Colonic mucosa (tissue), 4 donors: ENCODE measurements at regions not wholly inside any gene's neighbourhood (a gene's known extent, or its start where the extent isn't known, plus 50 kb on each side); places are given as distances from the start of the nearest gene placed in this dataset.

Experiments used
- DNase-seq: peaks from one replicate; pipeline ENCODE4 v3.0.0-alpha.2; 2020
- H3K27ac ChIP-seq: fragments of 200-600 bp; one replicate; pipeline ENCODE4 v1.8.0; 2021
- H3K27me3 ChIP-seq: fragments of 200-600 bp; one replicate; pipeline ENCODE4 v1.8.0; 2021
- H3K36me3 ChIP-seq: fragments of 200-600 bp; one replicate; pipeline ENCODE4 v1.8.0; 2021
- H3K4me1 ChIP-seq: fragments of 200-600 bp; one replicate; pipeline ENCODE4 v1.8.0; 2021; ENCODE audit warnings: mild to moderate bottlenecking
- H3K4me3 ChIP-seq: fragments of 200-600 bp; one replicate; pipeline ENCODE4 v1.8.0; 2021
- H3K9ac ChIP-seq, 2 donors: one replicate each; pipeline ENCODE4 v1.7.0; 2013; ENCODE audit warnings: control low read depth in 2 of 2, low read depth in 2 of 2, low read length in 2 of 2
- H3K9me3 ChIP-seq: fragments of 200-600 bp; one replicate; pipeline ENCODE4 v1.8.0; 2021
- CTCF ChIP-seq: fragments of 200-600 bp; IDR thresholded peaks from one replicate; pipeline ENCODE4 v1.8.0; 2022; ENCODE audit warnings: antibody characterized with exemption, mild to moderate bottlenecking
- intact Hi-C: fragments of 100-400 bp; cut with DNase I; formaldehyde crosslinking; loops from one replicate; pipeline ENCODE4 v1.14.1; 2022
- donor health status: healthy.
- donor health status: DM: no; HTN: no; CAD: no.
- donor health status: DM: no; HTN: no; CAD: no.

- no peaks in the 10 kb centered on the region for H3K27me3 ChIP-seq
- DNase-seq = no peak
- no peak overlapping the region for H3K9ac ChIP-seq
- H3K27ac ChIP-seq = no peak overlapping the region
- H3K4me1 ChIP-seq = no peaks in the 10 kb centered on the region
- H3K36me3 ChIP-seq = no peaks in the 10 kb centered on the region
- intact Hi-C loops = no loop called here
- H3K9me3 ChIP-seq = no peaks in the 10 kb centered on the region
- H3K4me3 ChIP-seq = no peak overlapping the region
- TF ChIP-seq CTCF = no peak
These were observed 1374.5 kb upstream of the NXPH2 start for GRCh38 chr2:140154706-140155105.

GRCh38 chr2:140154271-140154670 is 1374.1 kb upstream of the NXPH2 start:
- Histone ChIP-seq H3K36me3 (no peaks in the 10 kb centered on the region), H3K9ac (no peak overlapping the region), H3K27me3 (no peaks in the 10 kb centered on the region), H3K4me3 (no peak overlapping the region), H3K9me3 (no peaks in the 10 kb centered on the region), H3K27ac (no peak overlapping the region), H3K4me1 (no peaks in the 10 kb centered on the region)
- no peak for DNase-seq
- TF ChIP-seq CTCF = no peak
- intact Hi-C loops = no loop called here

GRCh38 chr2:140144611-140145010 is 1364.4 kb upstream of the NXPH2 start:
- H3K4me1 ChIP-seq = no peaks in the 10 kb centered on the region
- intact Hi-C loops = no loop called here
- no peak overlapping the region for H3K9ac ChIP-seq
- H3K9me3 ChIP-seq = no peaks in the 10 kb centered on the region
- H3K4me3 ChIP-seq = no peak overlapping the region
- TF ChIP-seq CTCF = no peak
- DNase-seq = no peak
- H3K27ac ChIP-seq = no peak overlapping the region
- no peaks in the 10 kb centered on the region for H3K27me3 ChIP-seq
- H3K36me3 ChIP-seq = no peaks in the 10 kb centered on the region

GRCh38 chr2:140138736-140139135 is 1358.5 kb upstream of the NXPH2 start:
- no peaks in the 10 kb centered on the region for H3K4me1 ChIP-seq
- no peak overlapping the region for H3K27ac ChIP-seq
- no peaks in the 10 kb centered on the region for H3K36me3 ChIP-seq
- no peak for DNase-seq
- H3K9me3 ChIP-seq = no peaks in the 10 kb centered on the region
- H3K4me3 ChIP-seq = no peak overlapping the region
- intact Hi-C loops = no loop called here
- H3K9ac ChIP-seq = no peak overlapping the region
- TF ChIP-seq CTCF = no peak
- H3K27me3 ChIP-seq = no peaks in the 10 kb centered on the region

- H3K4me3 ChIP-seq = no peak overlapping the region
- H3K36me3 ChIP-seq = no peaks in the 10 kb centered on the region
- H3K9me3 ChIP-seq = no peaks in the 10 kb centered on the region
- H3K4me1 ChIP-seq = no peaks in the 10 kb centered on the region
- DNase-seq = no peak
- TF ChIP-seq CTCF = no peak
- intact Hi-C loops = no loop called here
- H3K27me3 ChIP-seq = no peaks in the 10 kb centered on the region
- no peak overlapping the region for H3K9ac ChIP-seq
- H3K27ac ChIP-seq = no peak overlapping the region
These were observed 1356.7 kb upstream of the NXPH2 start for GRCh38 chr2:140136861-140137260.

- intact Hi-C loops = no loop called here
- DNase-seq = no peak
- no peak for TF ChIP-seq CTCF
- Histone ChIP-seq H3K27ac (no peak overlapping the region), H3K4me3 (no peak overlapping the region), H3K9me3 (no peaks in the 10 kb centered on the region), H3K9ac (no peak overlapping the region), H3K4me1 (no peaks in the 10 kb centered on the region), H3K27me3 (no peaks in the 10 kb centered on the region), H3K36me3 (no peaks in the 10 kb centered on the region)
These were observed 1356.2 kb upstream of the NXPH2 start for GRCh38 chr2:140136366-140136765.
